Esophagus muscularis mucosa (tissue), 4 donors: ENCODE measurements at regions not wholly inside any gene's neighbourhood (a gene's known extent, or its start where the extent isn't known, plus 50 kb on each side); places are given as distances from the start of the nearest gene placed in this dataset.

ENCODE experiments used
- DNase-seq: peaks from one replicate; pipeline ENCODE4 v3.0.0-alpha.2; 2017; ENCODE audit errors: extremely low spot score
- H3K27ac ChIP-seq, 4 donors: fragments of 200-600 bp; sonication (generic); replicated peaks in 1 of 4; 1 replicate in 3 of 4; 2 replicates in 1 of 4; pipeline ENCODE4 v1.5.1; 2016 to 2019; ENCODE audit warnings: mild to moderate bottlenecking in 1 of 4
- H3K27me3 ChIP-seq, 4 donors: fragments of 200-600 bp; sonication (generic); one replicate each; pipeline versions ENCODE4 v1.5.1 to v1.6.0; 2016 to 2019
- H3K36me3 ChIP-seq, 4 donors: fragments of 200-600 bp; sonication (generic); one replicate each; pipeline ENCODE4 v1.5.1; 2016 to 2019
- H3K4me1 ChIP-seq, 4 donors: fragments of 200-600 bp; sonication (generic); one replicate each; pipeline ENCODE4 v1.5.1; 2016 to 2019
- H3K4me3 ChIP-seq, 4 donors: fragments of 200-600 bp; sonication (generic); 1 replicate in 2 of 4; 2 replicates in 2 of 4; pipeline ENCODE4 v1.5.1; 2016 to 2019; ENCODE audit warnings: mild to moderate bottlenecking in 4 of 4, moderate library complexity in 1 of 4
- H3K9me3 ChIP-seq, 4 donors: fragments of 200-600 bp; sonication (generic); 1 replicate in 3 of 4; 2 replicates in 1 of 4; pipeline ENCODE4 v1.5.1; 2016 to 2019
- EP300 ChIP-seq: sonication (generic); formaldehyde crosslinking; IDR thresholded peaks from one replicate; pipeline ENCODE4 v1.6.1; 2017; ENCODE audit warnings: antibody characterized with exemption
- POLR2A ChIP-seq: fragments of 450-650 bp; IDR thresholded peaks from one replicate; pipeline ENCODE4 v1.6.1; 2017; ENCODE audit warnings: antibody characterized with exemption, moderate library complexity, mild to moderate bottlenecking, low read depth
- POLR2AphosphoS5 ChIP-seq, 2 donors: sonication (generic); formaldehyde crosslinking; IDR thresholded peaks; one replicate each; pipeline ENCODE4 v1.6.1; 2017; ENCODE audit warnings: antibody characterized with exemption in 2 of 2
- WGBS: methylation state at CpG from one replicate; pipeline ENCODE4 v1.1.5; 2018; 5-methylcytosine and 5-hydroxymethylcytosine counted together
- intact Hi-C: fragments of 100-400 bp; cut with DNase I; formaldehyde crosslinking; loops from one replicate; pipeline ENCODE4 v1.15.1; 2023
- TF ChIP-seq, protein P1 (sequence below), 3 experiments: fragments of 200-600 bp in 2 of 3; fragments of 450-650 bp in 1 of 3; sonication (generic) in 2 of 3; IDR thresholded peaks; one replicate each; pipeline ENCODE4 v1.5.1; 2017 to 2019; ENCODE audit warnings: antibody characterized with exemption in 3 of 3, mild to moderate bottlenecking in 2 of 3, moderate library complexity in 1 of 3

GRCh38 chr10:36764823-36765222 is 360.6 kb upstream of the ANKRD30A start:
- peaks cover 0 to 13% (median 11%) of the 10 kb centered on the region in 4 donors for H3K4me1 ChIP-seq
- H3K36me3 ChIP-seq, result no peaks in the 10 kb centered on the region
- H3K9me3 ChIP-seq, result no peaks in the 10 kb centered on the region
- 100% methylated on average over 4 of the region's 4 CpGs for WGBS
- TF ChIP-seq EP300, result no peak
- TF ChIP-seq POLR2A, result no peak
- no peak for TF ChIP-seq POLR2AphosphoS5 (IDR thresholded peaks at IDR 0.05)
- TF ChIP-seq, protein P1, sequence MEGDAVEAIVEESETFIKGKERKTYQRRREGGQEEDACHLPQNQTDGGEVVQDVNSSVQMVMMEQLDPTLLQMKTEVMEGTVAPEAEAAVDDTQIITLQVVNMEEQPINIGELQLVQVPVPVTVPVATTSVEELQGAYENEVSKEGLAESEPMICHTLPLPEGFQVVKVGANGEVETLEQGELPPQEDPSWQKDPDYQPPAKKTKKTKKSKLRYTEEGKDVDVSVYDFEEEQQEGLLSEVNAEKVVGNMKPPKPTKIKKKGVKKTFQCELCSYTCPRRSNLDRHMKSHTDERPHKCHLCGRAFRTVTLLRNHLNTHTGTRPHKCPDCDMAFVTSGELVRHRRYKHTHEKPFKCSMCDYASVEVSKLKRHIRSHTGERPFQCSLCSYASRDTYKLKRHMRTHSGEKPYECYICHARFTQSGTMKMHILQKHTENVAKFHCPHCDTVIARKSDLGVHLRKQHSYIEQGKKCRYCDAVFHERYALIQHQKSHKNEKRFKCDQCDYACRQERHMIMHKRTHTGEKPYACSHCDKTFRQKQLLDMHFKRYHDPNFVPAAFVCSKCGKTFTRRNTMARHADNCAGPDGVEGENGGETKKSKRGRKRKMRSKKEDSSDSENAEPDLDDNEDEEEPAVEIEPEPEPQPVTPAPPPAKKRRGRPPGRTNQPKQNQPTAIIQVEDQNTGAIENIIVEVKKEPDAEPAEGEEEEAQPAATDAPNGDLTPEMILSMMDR (IDR thresholded peaks at IDR 0.05), result no peak
- no peak for DNase-seq
- no peaks in the 10 kb centered on the region for H3K27me3 ChIP-seq
- intact Hi-C loops, result no loop called here
- H3K27ac ChIP-seq, result no peak overlapping the region
- H3K4me3 ChIP-seq, result no peak overlapping the region

- Histone ChIP-seq H3K27me3 (no peaks in the 10 kb centered on the region), H3K36me3 (no peaks in the 10 kb centered on the region), H3K4me3 (no peak overlapping the region), H3K27ac (no peak overlapping the region), H3K4me1 (peaks cover 0 to 14% (median 6%) of the 10 kb centered on the region in 4 donors), H3K9me3 (no peaks in the 10 kb centered on the region)
- TF ChIP-seq POLR2A, result no peak
- TF ChIP-seq, protein P1 (IDR thresholded peaks at IDR 0.05), result no peak
- no peak for TF ChIP-seq POLR2AphosphoS5 (IDR thresholded peaks at IDR 0.05)
- no peak for TF ChIP-seq EP300
- 94% methylated on average over 1 of the region's 1 CpG for WGBS
- intact Hi-C loops, result no loop called here
- DNase-seq, result no peak
These were observed 364.3 kb upstream of the ANKRD30A start for GRCh38 chr10:36761121-36761520.

DNA sequence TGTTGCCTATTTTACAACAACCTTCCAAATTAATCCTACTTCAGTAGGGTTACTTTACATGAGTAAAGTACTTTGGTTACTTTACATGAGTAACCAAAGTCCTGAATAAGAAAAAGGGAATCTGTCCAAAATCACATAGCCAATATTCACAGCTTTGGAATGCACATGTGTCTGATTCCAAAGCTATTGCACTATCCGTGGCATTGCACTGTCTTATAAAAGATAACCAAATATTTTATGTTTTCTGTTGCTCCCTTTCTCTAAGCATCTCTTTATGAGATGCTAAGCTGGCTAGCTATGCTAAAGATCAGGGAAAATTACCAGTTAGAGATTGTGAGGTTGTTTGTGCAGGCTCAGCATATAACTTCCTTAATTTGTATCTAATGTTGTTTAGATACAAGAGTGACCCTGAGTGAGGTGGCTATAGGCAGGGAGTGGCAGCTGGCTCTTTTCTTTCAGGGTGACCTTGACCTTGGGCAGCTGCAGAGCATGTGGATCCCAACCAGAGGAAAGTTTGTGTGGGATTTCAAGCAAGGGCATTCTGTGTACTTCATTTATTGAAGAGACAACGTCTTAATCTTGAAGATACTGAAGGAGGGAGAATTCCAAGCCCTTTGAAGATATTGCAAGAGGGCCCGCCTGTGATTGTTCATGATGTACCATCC is 366.1 kb upstream of the ANKRD30A start:
- intact Hi-C loops, result no loop called here
- Histone ChIP-seq H3K27me3 (no peaks in the 10 kb centered on the region), H3K27ac (no peak overlapping the region), H3K9me3 (no peaks in the 10 kb centered on the region), H3K36me3 (no peaks in the 10 kb centered on the region), H3K4me1 (peaks cover 0 to 6% (median 0%) of the 10 kb centered on the region in 4 donors), H3K4me3 (no peak overlapping the region)
- no peak for DNase-seq
- TF ChIP-seq, protein P1 (IDR thresholded peaks at IDR 0.05), result no peak
- TF ChIP-seq POLR2AphosphoS5 (IDR thresholded peaks at IDR 0.05), result no peak
- no peak for TF ChIP-seq POLR2A
- no peak for TF ChIP-seq EP300
- WGBS, result 64% methylated on average over 3 of the region's 3 CpGs

DNA sequence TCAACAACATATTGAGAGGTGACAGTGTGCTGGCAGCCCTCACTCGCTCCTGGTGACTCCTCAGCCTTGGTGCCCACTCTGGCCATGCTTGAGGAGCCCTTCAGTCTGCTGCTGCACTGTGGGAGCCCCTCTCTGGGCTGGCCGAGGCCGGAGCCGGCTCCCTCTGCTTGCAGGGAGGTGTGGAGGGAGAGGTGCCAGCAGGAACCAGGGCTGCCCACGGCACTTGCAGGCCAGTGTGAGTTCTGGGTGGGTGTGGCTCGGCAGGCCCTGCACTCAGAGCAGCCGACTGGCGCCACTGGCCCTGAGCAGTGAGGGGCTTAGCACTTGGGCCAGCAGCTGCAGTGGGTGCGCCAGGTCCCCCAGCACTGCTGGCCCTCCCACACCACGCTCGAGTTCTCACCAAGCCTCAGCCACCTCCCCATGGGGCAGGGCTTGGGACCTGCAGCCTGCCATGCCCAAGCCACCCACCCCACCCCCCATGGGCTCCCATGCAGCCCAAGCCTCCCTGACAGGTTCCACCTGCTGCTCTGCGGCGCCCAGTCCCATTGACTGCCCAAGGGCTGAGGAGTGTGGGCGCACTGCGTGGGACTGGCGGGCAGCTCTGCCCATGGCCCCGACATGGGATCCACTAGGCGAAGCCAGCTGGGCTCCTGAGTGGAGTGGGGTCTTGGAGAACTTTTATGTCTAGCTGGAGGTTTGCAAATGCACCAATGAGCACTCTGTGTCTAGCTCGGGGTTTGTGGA is 377.1 kb upstream of the ANKRD30A start:
- Histone ChIP-seq H3K27ac (no peak overlapping the region), H3K36me3 (no peaks in the 10 kb centered on the region), H3K27me3 (no peaks in the 10 kb centered on the region), H3K4me1 (no peaks in the 10 kb centered on the region), H3K9me3 (peaks cover 0 to 4% (median 0%) of the 10 kb centered on the region in 4 donors), H3K4me3 (no peak overlapping the region)
- 90% methylated on average over 7 of the region's 19 CpGs for WGBS
- intact Hi-C loops, result no loop called here
- DNase-seq, result no peak
- TF ChIP-seq POLR2A, result no peak
- TF ChIP-seq, protein P1 (IDR thresholded peaks at IDR 0.05), result no peak
- no peak for TF ChIP-seq POLR2AphosphoS5 (IDR thresholded peaks at IDR 0.05)
- TF ChIP-seq EP300, result no peak
